Type B pancreatic cell (in vitro differentiated cells): ENCODE measurements at regions not wholly inside any gene's neighbourhood (a gene's known extent, or its start where the extent isn't known, plus 50 kb on each side); places are given as distances from the start of the nearest gene placed in this dataset.

ENCODE experiments used
- DNase-seq: peaks from one replicate; pipeline ENCODE4 v3.0.0; 2021; ENCODE audit warnings: mixed read lengths; ENCODE audit not compliant: unreplicated experiment; ENCODE audit errors: extremely low spot score
- H3K27ac Mint-ChIP-seq: 2 replicates; pipeline ENCODE4 v1.8.0; 2021; ENCODE audit warnings: mild to moderate bottlenecking, mixed read lengths
- H3K27me3 Mint-ChIP-seq: 2 replicates; pipeline ENCODE4 v1.8.0; 2021; ENCODE audit warnings: mixed read lengths
- H3K36me3 Mint-ChIP-seq: 2 replicates; pipeline ENCODE4 v1.8.0; 2021; ENCODE audit warnings: mixed read lengths
- H3K4me1 Mint-ChIP-seq: one replicate; pipeline ENCODE4 v1.8.0; 2021; ENCODE audit warnings: mixed read lengths; ENCODE audit not compliant: unreplicated experiment
- H3K4me3 Mint-ChIP-seq: 2 replicates; pipeline ENCODE4 v1.8.0; 2021; ENCODE audit warnings: mild to moderate bottlenecking, mixed read lengths
- H3K9me3 Mint-ChIP-seq: 2 replicates; pipeline ENCODE4 v1.8.0; 2021; ENCODE audit warnings: mixed read lengths
- TF ChIP-seq, protein P1 (sequence below): fragments of 200-600 bp; sonication (generic); conservative IDR thresholded peaks from 2 replicates; pipeline ENCODE4 v1.5.0; 2021; ENCODE audit warnings: antibody characterized with exemption, mild to moderate bottlenecking

DNA sequence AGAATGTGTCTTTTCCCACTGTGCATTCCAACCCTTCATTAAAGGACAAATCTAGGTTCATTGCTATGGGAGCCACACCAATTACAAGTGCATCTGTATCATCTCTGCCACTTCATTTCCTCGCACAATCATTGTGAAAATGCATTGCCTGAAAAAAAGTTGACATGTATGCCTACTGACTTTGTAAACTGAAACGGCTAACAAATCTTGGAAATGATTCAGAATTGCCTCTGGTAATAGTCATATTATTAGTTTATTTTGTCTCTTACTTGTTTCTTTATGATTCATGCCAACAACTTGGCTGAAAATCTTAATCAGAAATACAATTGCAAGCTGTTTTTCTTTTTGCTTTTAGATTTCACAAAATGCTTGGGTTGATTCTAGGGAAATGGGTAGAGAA lies 497.1 kb downstream of the ZIC1 start:
- H3K27ac Mint-ChIP-seq, result no peak overlapping the region
- DNase-seq, result no peak
- H3K36me3 Mint-ChIP-seq, result no peaks in the 10 kb centered on the region
- H3K9me3 Mint-ChIP-seq, result peaks cover 3% of the 10 kb centered on the region
- TF ChIP-seq, protein P1, sequence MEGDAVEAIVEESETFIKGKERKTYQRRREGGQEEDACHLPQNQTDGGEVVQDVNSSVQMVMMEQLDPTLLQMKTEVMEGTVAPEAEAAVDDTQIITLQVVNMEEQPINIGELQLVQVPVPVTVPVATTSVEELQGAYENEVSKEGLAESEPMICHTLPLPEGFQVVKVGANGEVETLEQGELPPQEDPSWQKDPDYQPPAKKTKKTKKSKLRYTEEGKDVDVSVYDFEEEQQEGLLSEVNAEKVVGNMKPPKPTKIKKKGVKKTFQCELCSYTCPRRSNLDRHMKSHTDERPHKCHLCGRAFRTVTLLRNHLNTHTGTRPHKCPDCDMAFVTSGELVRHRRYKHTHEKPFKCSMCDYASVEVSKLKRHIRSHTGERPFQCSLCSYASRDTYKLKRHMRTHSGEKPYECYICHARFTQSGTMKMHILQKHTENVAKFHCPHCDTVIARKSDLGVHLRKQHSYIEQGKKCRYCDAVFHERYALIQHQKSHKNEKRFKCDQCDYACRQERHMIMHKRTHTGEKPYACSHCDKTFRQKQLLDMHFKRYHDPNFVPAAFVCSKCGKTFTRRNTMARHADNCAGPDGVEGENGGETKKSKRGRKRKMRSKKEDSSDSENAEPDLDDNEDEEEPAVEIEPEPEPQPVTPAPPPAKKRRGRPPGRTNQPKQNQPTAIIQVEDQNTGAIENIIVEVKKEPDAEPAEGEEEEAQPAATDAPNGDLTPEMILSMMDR, result no peak
- no peaks in the 10 kb centered on the region for H3K27me3 Mint-ChIP-seq
- peaks cover 10% of the 10 kb centered on the region for H3K4me1 Mint-ChIP-seq
- no peak overlapping the region for H3K4me3 Mint-ChIP-seq

DNA sequence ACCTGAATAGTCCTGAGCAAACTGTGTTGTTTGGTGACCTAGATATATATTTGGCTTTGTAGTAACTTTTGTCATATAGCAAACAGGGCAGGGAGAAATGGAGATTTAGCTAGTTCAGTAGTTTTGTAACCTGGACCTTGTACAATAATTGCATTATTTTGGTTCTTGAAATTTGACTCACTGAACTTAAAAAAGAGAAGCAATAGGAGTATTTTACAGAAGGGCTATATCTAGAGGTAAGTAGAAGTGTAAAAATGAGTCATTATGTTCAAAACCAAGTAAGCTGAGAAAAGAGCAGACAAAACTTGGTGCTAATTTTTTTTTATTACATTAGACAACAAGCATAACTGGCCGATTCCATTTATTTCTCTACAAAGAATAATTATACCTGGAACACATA lies 505.4 kb downstream of the ZIC1 start:
- Mint-ChIP-seq H3K36me3 (no peaks in the 10 kb centered on the region), H3K4me3 (no peak overlapping the region), H3K4me1 (no peaks in the 10 kb centered on the region), H3K27ac (no peak overlapping the region), H3K27me3 (no peaks in the 10 kb centered on the region), H3K9me3 (peaks cover 7% of the 10 kb centered on the region)
- TF ChIP-seq, protein P1, result no peak
- no peak for DNase-seq

DNA sequence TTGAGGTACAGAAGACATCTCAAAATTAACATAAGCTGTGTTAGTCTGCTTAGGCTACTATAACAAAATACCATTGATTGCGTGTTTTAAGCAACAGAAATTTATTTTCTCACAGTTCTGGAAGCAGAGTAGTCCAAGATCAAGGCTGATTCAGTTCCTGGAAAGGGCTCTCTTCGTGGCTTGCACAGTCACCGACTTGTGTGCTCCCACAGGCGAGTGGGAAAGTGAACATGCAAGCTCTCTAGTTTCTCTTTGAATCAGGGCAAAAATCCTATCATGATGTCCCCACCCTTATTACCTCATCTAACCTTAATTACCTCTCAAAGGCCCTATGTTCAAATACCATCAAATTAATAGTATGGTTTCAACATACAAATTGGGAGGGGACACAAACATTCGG lies 505.9 kb downstream of the ZIC1 start:
- Mint-ChIP-seq H3K4me1 (no peaks in the 10 kb centered on the region), H3K9me3 (peaks cover 7% of the 10 kb centered on the region)

DNA sequence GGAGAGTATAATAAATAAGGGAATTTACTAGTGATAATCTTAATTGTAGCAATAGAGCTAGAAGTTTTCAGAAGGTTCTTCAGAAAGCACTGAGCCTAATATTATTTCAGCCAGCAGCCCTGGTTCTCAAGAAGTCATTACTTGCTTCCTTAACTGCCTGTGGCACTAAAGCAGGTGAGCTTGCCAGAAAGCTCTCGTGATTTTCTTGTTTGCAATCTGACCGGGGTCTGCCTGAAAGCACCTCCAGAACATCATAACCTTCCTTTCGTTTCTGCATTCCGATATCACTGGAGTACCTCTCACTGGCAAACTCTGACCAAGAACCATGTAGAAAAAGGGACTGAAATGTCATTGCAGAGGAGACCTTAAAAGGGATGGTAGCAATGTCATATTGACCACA lies 510.3 kb downstream of the ZIC1 start:
- Mint-ChIP-seq H3K27ac (no peak overlapping the region), H3K27me3 (no peaks in the 10 kb centered on the region), H3K4me3 (no peak overlapping the region), H3K36me3 (no peaks in the 10 kb centered on the region), H3K9me3 (no peaks in the 10 kb centered on the region), H3K4me1 (no peaks in the 10 kb centered on the region)
- TF ChIP-seq, protein P1, result no peak
- no peak for DNase-seq

More for the DNA sequence above, 505.9 kb downstream of the ZIC1 start:
- no peak for DNase-seq
- no peak overlapping the region for H3K27ac Mint-ChIP-seq
- H3K4me3 Mint-ChIP-seq, result no peak overlapping the region
- H3K36me3 Mint-ChIP-seq, result no peaks in the 10 kb centered on the region
- TF ChIP-seq, protein P1, result no peak
- no peaks in the 10 kb centered on the region for H3K27me3 Mint-ChIP-seq

DNA sequence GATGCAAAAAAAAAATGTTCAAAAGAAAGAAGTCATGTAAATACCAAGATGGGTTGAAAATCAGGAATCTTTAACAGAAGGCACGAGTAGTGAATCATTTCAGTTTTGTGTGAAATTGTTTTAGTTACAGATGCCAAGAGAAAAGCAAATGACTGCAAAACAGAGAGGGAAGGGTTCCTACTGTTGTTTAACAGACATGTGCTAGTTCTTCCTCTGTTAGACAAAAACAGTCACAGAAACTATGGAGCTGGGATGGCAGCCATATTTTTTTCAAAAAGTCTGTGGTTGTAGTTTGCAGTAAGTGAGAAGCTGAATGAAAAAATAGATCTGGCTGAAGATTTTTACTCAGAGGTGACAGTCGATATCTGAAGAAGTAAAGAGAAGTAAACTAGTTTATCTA lies 511.9 kb downstream of the ZIC1 start:
- no peak for DNase-seq
- no peak overlapping the region for H3K4me3 Mint-ChIP-seq
- no peaks in the 10 kb centered on the region for H3K9me3 Mint-ChIP-seq
- TF ChIP-seq, protein P1, result no peak
- no peaks in the 10 kb centered on the region for H3K27me3 Mint-ChIP-seq
- H3K27ac Mint-ChIP-seq, result no peak overlapping the region
- H3K36me3 Mint-ChIP-seq, result no peaks in the 10 kb centered on the region
- H3K4me1 Mint-ChIP-seq, result peaks cover 5% of the 10 kb centered on the region

DNA sequence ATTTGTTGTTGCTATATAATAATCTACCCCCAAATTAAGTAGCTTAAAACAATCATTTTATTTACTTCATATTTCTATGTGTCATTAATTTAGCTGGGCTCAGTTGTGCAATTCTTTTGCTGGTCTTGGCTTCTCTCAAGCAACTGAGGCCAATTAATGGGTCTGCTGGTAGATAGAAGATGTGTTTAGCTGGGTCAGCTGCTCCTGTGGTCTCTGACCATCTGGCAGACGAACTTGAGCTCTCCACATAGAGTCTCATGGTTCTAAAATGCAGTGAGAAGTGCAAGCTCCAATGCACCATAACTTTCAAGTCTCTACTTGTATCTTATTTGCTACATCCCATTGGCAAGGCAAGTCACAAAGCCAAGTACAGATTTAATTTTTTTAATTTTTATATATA lies 515.6 kb downstream of the ZIC1 start:
- H3K27me3 Mint-ChIP-seq, result no peaks in the 10 kb centered on the region
- H3K27ac Mint-ChIP-seq, result no peak overlapping the region
- peaks cover 5% of the 10 kb centered on the region for H3K4me1 Mint-ChIP-seq
- no peaks in the 10 kb centered on the region for H3K9me3 Mint-ChIP-seq
- H3K36me3 Mint-ChIP-seq, result no peaks in the 10 kb centered on the region
- TF ChIP-seq, protein P1, result no peak
- no peak overlapping the region for H3K4me3 Mint-ChIP-seq
- DNase-seq, result no peak
